Osteoblast (primary cell): ENCODE measurements at regions not wholly inside any gene's neighbourhood (a gene's known extent, or its start where the extent isn't known, plus 50 kb on each side); places are given as distances from the start of the nearest gene placed in this dataset.

Experiments used
- DNase-seq: peaks from one replicate; pipeline ENCODE4 v3.0.0; 2011; ENCODE audit warnings: low spot score, mixed read lengths; ENCODE audit not compliant: insufficient read length; ENCODE audit errors: missing footprints
- H2AFZ ChIP-seq: 2 replicates; pipeline ENCODE4 v1.6.0; 2011; ENCODE audit warnings: mild to moderate bottlenecking, low read length
- H3K27ac ChIP-seq: 2 replicates; pipeline ENCODE4 v1.5.1; 2011; ENCODE audit warnings: mild to moderate bottlenecking, low read depth, low read length, moderate library complexity
- H3K27me3 ChIP-seq: 2 replicates; pipeline ENCODE4 v1.6.0; 2012; ENCODE audit warnings: mild to moderate bottlenecking, control low read depth, inconsistent platforms, low read length, moderate library complexity; ENCODE audit not compliant: insufficient read depth
- H3K36me3 ChIP-seq: 2 replicates; pipeline ENCODE4 v1.5.1; 2011; ENCODE audit warnings: mild to moderate bottlenecking, low read length, control low read depth, moderate library complexity; ENCODE audit not compliant: insufficient read depth
- H3K4me1 ChIP-seq: 2 replicates; pipeline ENCODE4 v1.5.1; 2011; ENCODE audit warnings: mild to moderate bottlenecking, low read length, control low read depth, moderate library complexity; ENCODE audit not compliant: insufficient read depth
- H3K4me2 ChIP-seq: 2 replicates; pipeline ENCODE4 v1.6.0; 2011; ENCODE audit warnings: mild to moderate bottlenecking, low read length; ENCODE audit not compliant: insufficient read depth
- H3K4me3 ChIP-seq: fragments of 200-600 bp; sonication (generic); 3 replicates; pipeline ENCODE4 v1.5.1; 2012; ENCODE audit warnings: mild to moderate bottlenecking, low read length, inconsistent platforms; ENCODE audit not compliant: insufficient read depth
- H3K79me2 ChIP-seq: 2 replicates; pipeline ENCODE4 v1.6.0; 2012; ENCODE audit warnings: mild to moderate bottlenecking, low read length, control low read depth, inconsistent platforms; ENCODE audit not compliant: insufficient read depth
- H3K9me3 ChIP-seq: 2 replicates; pipeline ENCODE4 v1.5.1; 2011; ENCODE audit warnings: low read depth, low read length, control low read depth
- H4K20me1 ChIP-seq: 2 replicates; pipeline ENCODE4 v1.6.0; 2012; ENCODE audit warnings: mild to moderate bottlenecking, low read length, control low read depth; ENCODE audit not compliant: insufficient read depth
- TF ChIP-seq, protein P1 (sequence below): IDR thresholded peaks from 2 replicates; pipeline ENCODE4 v1.5.1; 2011; ENCODE audit warnings: mild to moderate bottlenecking, low read depth, low read length, moderate library complexity; ENCODE audit errors: extremely low read depth

DNA sequence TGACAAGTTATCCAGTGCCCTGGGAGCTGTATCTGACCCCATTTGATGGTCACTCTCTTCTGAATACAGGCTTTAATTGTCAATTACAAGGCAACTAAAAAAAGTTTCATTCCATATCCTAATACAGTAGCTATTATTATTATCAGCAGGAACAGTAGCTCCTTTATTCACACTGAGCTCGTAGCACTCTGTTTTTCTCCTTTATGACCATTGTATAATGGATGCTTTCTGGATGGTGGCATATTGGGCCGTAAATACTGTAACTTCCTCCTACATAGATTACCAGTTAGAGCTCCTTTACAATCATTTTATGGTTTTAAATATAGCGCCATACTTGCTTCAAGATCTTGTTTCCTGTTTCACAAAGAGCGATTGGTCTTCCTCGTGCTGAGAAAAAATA lies 1040.3 kb downstream of the TSN start:
- TF ChIP-seq, protein P1, sequence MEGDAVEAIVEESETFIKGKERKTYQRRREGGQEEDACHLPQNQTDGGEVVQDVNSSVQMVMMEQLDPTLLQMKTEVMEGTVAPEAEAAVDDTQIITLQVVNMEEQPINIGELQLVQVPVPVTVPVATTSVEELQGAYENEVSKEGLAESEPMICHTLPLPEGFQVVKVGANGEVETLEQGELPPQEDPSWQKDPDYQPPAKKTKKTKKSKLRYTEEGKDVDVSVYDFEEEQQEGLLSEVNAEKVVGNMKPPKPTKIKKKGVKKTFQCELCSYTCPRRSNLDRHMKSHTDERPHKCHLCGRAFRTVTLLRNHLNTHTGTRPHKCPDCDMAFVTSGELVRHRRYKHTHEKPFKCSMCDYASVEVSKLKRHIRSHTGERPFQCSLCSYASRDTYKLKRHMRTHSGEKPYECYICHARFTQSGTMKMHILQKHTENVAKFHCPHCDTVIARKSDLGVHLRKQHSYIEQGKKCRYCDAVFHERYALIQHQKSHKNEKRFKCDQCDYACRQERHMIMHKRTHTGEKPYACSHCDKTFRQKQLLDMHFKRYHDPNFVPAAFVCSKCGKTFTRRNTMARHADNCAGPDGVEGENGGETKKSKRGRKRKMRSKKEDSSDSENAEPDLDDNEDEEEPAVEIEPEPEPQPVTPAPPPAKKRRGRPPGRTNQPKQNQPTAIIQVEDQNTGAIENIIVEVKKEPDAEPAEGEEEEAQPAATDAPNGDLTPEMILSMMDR: no peak
- H3K27me3 ChIP-seq: no peaks in the 10 kb centered on the region
- H3K36me3 ChIP-seq: no peaks in the 10 kb centered on the region
- no peak overlapping the region for H3K27ac ChIP-seq
- H2AFZ ChIP-seq: no peak overlapping the region
- H3K79me2 ChIP-seq: no peaks in the 10 kb centered on the region
- H4K20me1 ChIP-seq: no peaks in the 10 kb centered on the region
- no peaks in the 10 kb centered on the region for H3K9me3 ChIP-seq
- H3K4me1 ChIP-seq: no peaks in the 10 kb centered on the region
- DNase-seq: no peak
- no peak overlapping the region for H3K4me2 ChIP-seq
- no peak overlapping the region for H3K4me3 ChIP-seq

DNA sequence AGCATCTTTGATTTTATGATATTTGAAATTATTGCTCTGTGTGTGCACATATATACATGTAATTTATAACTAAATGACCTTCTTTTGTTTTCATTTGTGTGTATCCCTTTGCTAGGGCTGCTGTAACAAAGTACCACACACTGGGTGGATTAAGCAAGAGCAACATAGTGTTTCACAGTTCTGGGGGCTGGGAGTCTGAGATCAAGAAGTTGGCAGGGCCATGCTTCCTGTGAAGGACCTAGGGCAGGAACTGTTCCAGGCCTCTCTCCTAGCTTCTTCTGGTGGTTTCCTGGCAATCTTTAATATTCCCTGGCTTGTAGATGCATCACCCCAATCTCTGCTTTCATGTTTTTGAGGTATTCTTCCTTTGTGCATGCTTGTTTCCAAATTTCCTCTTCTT lies 1043.9 kb downstream of the TSN start:
- no peaks in the 10 kb centered on the region for H3K27me3 ChIP-seq
- H3K4me2 ChIP-seq: no peak overlapping the region
- TF ChIP-seq, protein P1: no peak
- H3K9me3 ChIP-seq: peaks cover 3% of the 10 kb centered on the region
- H3K4me1 ChIP-seq: no peaks in the 10 kb centered on the region
- no peak overlapping the region for H3K27ac ChIP-seq
- no peak overlapping the region for H2AFZ ChIP-seq
- H3K79me2 ChIP-seq: no peaks in the 10 kb centered on the region
- H4K20me1 ChIP-seq: no peaks in the 10 kb centered on the region
- no peaks in the 10 kb centered on the region for H3K36me3 ChIP-seq
- no peak overlapping the region for H3K4me3 ChIP-seq
- DNase-seq: no peak

DNA sequence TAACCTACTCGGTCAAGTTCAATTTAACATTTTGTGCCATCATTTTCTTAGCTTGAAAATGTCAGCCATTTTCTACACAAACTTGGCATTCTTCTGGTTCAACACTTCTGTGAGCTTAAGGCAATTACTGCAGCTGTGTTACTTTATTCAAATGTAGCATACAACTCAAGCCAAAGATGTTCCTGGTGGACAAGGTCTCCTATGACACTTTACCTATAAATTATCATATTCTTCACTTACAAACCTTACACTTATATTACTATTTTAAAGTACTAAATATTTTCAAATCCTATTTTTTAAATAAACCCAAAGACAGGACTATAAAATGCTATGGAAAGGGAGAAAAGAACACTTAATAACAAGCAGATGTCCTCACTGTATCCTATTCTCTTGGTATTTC lies 1045.3 kb downstream of the TSN start:
- H3K27ac ChIP-seq: no peak overlapping the region
- no peak overlapping the region for H3K4me2 ChIP-seq
- no peaks in the 10 kb centered on the region for H3K36me3 ChIP-seq
- TF ChIP-seq, protein P1: no peak
- no peak overlapping the region for H3K4me3 ChIP-seq
- peaks cover 3% of the 10 kb centered on the region for H3K9me3 ChIP-seq
- H3K27me3 ChIP-seq: no peaks in the 10 kb centered on the region
- no peaks in the 10 kb centered on the region for H4K20me1 ChIP-seq
- H2AFZ ChIP-seq: no peak overlapping the region
- H3K79me2 ChIP-seq: no peaks in the 10 kb centered on the region
- no peaks in the 10 kb centered on the region for H3K4me1 ChIP-seq
- no peak for DNase-seq

DNA sequence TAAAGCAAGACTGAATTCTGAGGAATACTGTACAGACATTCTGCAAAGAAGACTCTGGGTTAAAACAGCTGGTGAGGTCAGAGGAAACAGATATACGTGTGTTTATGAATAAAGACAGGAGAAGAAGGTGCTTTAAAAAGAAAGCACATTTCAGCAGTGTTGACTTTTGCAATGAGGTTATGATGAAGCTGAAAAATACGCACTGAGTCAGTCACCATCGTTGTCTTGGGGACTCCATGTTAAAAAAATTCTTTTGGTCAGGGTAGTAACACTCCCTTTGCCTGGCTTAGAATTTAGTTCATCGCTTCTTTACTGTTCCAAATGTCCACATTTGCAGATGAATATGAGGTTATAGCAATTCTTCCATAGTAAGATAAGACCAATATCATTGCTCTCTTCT lies 1049.0 kb downstream of the TSN start:
- no peak overlapping the region for H2AFZ ChIP-seq
- no peaks in the 10 kb centered on the region for H3K36me3 ChIP-seq
- no peak overlapping the region for H3K4me3 ChIP-seq
- peaks cover 3% of the 10 kb centered on the region for H3K9me3 ChIP-seq
- no peak overlapping the region for H3K4me2 ChIP-seq
- H3K27me3 ChIP-seq: no peaks in the 10 kb centered on the region
- H4K20me1 ChIP-seq: no peaks in the 10 kb centered on the region
- TF ChIP-seq, protein P1: no peak
- H3K4me1 ChIP-seq: no peaks in the 10 kb centered on the region
- H3K27ac ChIP-seq: no peak overlapping the region
- H3K79me2 ChIP-seq: no peaks in the 10 kb centered on the region
- no peak for DNase-seq
